ENCODE measurements at regions not wholly inside any gene's neighbourhood (a gene's known extent, or its start where the extent isn't known, plus 50 kb on each side); places are given as distances from the start of the nearest gene placed in this dataset.

GRCh38 chr13:66154976-66155375, 1075.2 kb downstream of the PCDH9 start:
- no CpG with 5 or more reads among the region's 1 CpG for WGBS (ENCODE audit: extremely low coverage, insufficient read length, low lambda C conversion rate)
- no peak overlapping the region for H3K18ac ChIP-seq (ENCODE audit: insufficient read length, low read depth, low read length)
- no peak overlapping the region for H3K56ac ChIP-seq (ENCODE audit: insufficient read length, low read depth, low read length)
- no peaks in the 10 kb centered on the region for H3K79me1 ChIP-seq (ENCODE audit: insufficient read depth, low read depth, low read length, poor library complexity, severe bottlenecking)
- H3K23me2 ChIP-seq (ENCODE audit: insufficient read length, low read depth, low read length, poor library complexity, severe bottlenecking) = no peaks in the 10 kb centered on the region
- no peaks in the 10 kb centered on the region for H4K20me1 ChIP-seq (ENCODE audit: control insufficient read depth, insufficient read depth, insufficient read length)
- H2BK120ac ChIP-seq (ENCODE audit: low read depth, low read length, poor library complexity, severe bottlenecking) = no peak overlapping the region
- H4K8ac ChIP-seq (replicated peaks; ENCODE audit: insufficient read length, low read depth, low read length) = no peak overlapping the region
- no peaks in the 10 kb centered on the region for H3K79me2 ChIP-seq (ENCODE audit: insufficient read depth, low read length)
- no peak overlapping the region for H2AK5ac ChIP-seq (ENCODE audit: insufficient read length, low read length)
- H3K23ac ChIP-seq (ENCODE audit: insufficient read length, low read depth, low read length) = no peak overlapping the region
- H3K9me3 ChIP-seq (ENCODE audit: control insufficient read depth, low read depth, low read length) = no peaks in the 10 kb centered on the region
- Mint-ChIP-seq H3K36me3 (ENCODE audit: insufficient read depth in 1 of 3, low read depth in 3 of 3) (no peaks in the 10 kb centered on the region), H3K27me3 (ENCODE audit: low read depth) (no peaks in the 10 kb centered on the region), H3K27ac (no peak overlapping the region), H3K9me3 (no peaks in the 10 kb centered on the region), H3K4me3 (no peak overlapping the region), H3K4me1 (no peaks in the 10 kb centered on the region)
- no peak for DNase-seq
- H2AFZ ChIP-seq (ENCODE audit: low read length) = no peak overlapping the region
- H3K9ac ChIP-seq (ENCODE audit: extremely low read depth, insufficient read length, low read length) = no peak overlapping the region
- H4K5ac ChIP-seq (ENCODE audit: insufficient read length, low read depth, low read length) = no peak overlapping the region
- H3K27ac ChIP-seq (ENCODE audit: insufficient read length, low read depth, low read length) = no peak overlapping the region
- H2BK5ac ChIP-seq (ENCODE audit: insufficient read length, low read length) = no peak overlapping the region
- no peak overlapping the region for H2BK12ac ChIP-seq (ENCODE audit: insufficient read length, low read depth, low read length)
- no peaks in the 10 kb centered on the region for H3K27me3 ChIP-seq (ENCODE audit: insufficient read depth, low read length)
- no peak overlapping the region for H4K91ac ChIP-seq (ENCODE audit: insufficient read length, low read depth, low read length)
- TF ChIP-seq, protein P1, sequence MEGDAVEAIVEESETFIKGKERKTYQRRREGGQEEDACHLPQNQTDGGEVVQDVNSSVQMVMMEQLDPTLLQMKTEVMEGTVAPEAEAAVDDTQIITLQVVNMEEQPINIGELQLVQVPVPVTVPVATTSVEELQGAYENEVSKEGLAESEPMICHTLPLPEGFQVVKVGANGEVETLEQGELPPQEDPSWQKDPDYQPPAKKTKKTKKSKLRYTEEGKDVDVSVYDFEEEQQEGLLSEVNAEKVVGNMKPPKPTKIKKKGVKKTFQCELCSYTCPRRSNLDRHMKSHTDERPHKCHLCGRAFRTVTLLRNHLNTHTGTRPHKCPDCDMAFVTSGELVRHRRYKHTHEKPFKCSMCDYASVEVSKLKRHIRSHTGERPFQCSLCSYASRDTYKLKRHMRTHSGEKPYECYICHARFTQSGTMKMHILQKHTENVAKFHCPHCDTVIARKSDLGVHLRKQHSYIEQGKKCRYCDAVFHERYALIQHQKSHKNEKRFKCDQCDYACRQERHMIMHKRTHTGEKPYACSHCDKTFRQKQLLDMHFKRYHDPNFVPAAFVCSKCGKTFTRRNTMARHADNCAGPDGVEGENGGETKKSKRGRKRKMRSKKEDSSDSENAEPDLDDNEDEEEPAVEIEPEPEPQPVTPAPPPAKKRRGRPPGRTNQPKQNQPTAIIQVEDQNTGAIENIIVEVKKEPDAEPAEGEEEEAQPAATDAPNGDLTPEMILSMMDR (conservative IDR thresholded peaks at IDR 0.05) = no peak
- H2BK15ac ChIP-seq (ENCODE audit: low read depth, low read length) = no peak overlapping the region
- no peak overlapping the region for H3K4me2 ChIP-seq (ENCODE audit: insufficient read depth, insufficient read length, low read length)
- H2BK20ac ChIP-seq (ENCODE audit: low read depth, low read length, poor library complexity, severe bottlenecking) = no peak overlapping the region
- H3K4ac ChIP-seq (ENCODE audit: low read depth, low read length) = no peak overlapping the region
- H3T11ph ChIP-seq (ENCODE audit: low read length) = no peak overlapping the region
- no peak overlapping the region for H3K14ac ChIP-seq (ENCODE audit: insufficient read depth, low read length)
- no peaks in the 10 kb centered on the region for H3K4me1 ChIP-seq (ENCODE audit: insufficient read depth, low read length)
